ENCODE measurements at regions not wholly inside any gene's neighbourhood (a gene's known extent, or its start where the extent isn't known, plus 50 kb on each side); places are given as distances from the start of the nearest gene placed in this dataset.

DNA sequence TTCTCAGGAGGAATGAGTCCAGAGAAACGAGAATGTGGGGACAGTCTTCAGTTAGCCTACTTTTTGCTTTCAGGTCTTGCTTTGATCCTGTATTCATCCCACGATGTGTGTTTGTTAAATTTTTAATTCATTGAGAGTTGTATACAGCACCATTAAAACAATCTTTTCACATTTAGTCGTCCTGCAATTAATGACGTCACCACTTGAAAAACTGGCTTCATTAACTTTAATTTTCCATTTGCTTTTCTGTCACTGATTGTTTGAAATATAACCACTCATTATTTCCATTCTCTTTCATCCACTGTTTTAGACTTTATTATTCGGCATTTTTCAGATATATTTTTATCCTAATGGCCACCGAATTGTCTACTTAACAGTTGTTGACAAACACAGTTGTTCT lies 146.9 kb downstream of the TFEC start:
- no peak for DNase-seq

GRCh38 chr7:115881476-115881875 lies 149.1 kb downstream of the TFEC start:
- DNase-seq, result no peak

- no peak for DNase-seq
Measured at GRCh38 chr7:115879171-115879570, 151.4 kb downstream of the TFEC start.

DNA sequence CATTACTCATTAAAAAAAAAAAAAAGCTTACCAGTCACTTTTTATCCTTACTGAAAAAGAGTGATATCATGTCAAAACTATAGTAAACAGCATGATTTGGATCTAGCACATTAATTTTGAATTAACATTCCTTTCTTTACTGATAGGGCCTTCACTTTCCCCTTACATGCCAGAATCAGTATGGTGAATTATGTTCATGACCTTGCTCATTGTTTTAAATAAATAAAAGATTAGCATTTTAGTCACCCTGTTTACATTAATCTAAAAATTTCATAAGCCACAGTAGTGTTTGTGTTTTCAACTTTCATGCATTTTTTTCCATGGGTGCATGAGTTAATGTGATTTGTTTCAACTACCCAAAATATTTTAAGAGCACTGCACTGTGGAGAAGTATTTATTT lies 160.8 kb downstream of the TFEC start:
- no peak for DNase-seq

DNA sequence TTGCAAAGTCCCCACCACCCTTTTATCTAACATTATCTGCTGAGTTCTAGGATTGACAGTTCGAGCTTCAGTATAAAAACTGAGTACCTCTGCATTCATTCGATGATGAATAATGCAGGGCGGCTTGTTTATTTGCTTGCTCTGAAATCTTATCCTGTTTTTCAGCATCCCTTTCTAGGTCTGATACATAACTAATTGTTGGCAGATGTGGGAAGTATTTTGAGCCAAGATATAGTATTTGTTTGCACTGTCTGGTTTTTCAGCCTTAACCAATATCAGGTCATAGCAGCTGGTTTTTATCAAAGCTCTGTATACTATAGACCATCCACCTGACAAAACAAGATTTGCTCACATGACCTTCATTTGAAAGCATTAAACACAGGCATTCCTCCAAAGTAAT lies 161.4 kb downstream of the TFEC start:
- no peak for DNase-seq

DNA sequence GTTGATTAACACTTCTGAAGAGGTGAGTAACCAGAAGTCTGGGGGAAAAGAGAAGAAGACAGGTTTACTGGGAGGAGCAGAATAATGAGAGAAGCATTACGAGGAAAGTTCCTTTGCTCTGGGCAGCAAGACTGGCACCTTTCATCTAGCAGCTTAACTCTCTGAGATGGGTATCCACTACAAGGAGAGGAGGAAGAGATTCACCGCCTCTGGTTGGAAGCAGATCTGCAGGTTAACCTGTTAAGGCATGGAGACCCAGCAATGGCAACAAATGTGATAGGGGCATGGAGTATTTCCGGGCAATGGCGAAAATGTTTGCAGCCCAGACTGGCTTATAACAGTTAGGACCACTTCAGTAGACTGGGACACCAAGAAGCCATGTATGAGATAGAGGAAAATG lies 162.2 kb downstream of the TFEC start:
- DNase-seq, result no peak

- no peak for DNase-seq
Measured at GRCh38 chr7:115864082-115864481, 166.5 kb downstream of the TFEC start.

DNA sequence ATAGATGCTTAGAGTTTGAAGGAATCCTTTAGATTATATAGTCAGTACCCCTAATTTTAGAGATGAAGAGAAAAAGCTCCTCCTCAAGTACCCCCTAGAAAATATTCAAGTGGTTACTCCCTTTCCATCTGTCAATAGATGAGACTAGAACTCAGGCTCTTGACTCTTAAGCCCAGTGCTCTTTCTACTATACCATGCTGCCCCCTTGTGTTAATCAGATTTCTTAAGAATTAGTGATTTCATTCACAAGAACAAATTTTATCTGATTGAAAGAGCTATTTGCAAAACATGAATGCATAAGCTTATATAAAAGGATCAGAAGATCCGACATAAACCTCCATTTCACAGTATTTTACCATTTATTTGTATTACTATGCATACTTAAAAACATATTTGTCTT lies 179.3 kb downstream of the TFEC start:
- no peak for DNase-seq

- no peak for DNase-seq
Measured at GRCh38 chr7:115850774-115851173, 179.8 kb downstream of the TFEC start.

DNA sequence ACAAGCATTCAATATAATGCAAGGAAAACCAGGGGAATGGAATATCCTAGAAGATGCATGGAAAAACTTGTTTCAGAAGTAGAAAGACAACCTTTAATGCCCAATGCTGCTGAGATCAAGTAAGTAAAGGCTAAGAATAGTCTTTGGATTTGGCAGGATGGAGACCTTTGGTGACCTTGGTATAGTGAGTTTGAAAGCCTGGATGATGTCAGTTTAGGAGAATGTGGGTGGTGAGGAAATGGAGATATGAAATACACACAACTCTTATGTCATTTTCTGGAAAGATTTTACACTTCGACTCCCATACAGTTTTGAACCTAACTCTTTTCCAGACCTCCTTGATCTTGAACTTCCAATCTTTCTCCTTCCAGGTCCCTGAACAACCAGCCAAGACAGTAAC lies 185.7 kb downstream of the TFEC start:
- no peak for DNase-seq

- DNase-seq, result no peak
Measured at GRCh38 chr7:115840702-115841101, 189.9 kb downstream of the TFEC start.

DNA sequence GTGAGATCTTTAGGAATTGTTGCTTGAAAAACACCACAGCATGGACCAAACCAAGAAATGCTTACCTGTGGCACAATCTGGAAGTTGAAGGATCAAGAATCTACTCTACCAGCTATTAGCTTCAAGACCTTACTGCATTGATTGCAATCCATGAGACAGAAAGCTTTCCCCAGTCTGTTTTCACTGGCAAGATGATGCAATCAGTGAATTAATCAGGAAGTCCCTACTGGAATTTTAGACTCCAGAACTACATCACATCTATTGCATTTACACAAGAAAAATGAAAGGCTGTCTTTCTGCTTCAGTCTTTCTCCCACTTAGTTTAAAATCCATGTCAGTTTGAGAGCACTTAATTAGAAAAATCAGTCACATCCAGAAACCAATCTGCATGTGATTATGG lies 191.7 kb downstream of the TFEC start:
- no peak for DNase-seq

DNA sequence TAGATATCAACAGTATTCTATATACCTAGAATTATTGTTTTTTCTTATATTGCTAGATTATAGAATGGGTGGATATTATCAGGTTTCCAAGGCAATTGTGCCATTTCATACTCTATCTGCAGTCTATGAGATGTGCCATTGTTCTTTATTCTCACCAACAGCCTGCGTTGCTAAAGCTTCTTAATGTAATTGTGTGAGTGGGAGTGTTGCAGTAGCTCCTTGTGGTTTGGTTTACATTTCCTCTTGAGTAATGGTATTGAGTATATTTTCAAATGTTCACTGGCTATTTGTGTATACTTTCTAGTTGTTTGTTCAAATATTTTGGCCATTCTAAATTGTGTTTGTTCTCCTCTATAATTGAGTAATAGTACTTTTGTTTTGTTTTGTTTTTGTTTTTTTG lies 199.2 kb downstream of the TFEC start:
- DNase-seq, result no peak

- DNase-seq, result no peak
Measured at GRCh38 chr7:115827305-115828045, 203.1 kb downstream of the TFEC start.

- no peak for DNase-seq
Measured at GRCh38 chr7:115825456-115826115, 205.0 kb downstream of the TFEC start.

DNA sequence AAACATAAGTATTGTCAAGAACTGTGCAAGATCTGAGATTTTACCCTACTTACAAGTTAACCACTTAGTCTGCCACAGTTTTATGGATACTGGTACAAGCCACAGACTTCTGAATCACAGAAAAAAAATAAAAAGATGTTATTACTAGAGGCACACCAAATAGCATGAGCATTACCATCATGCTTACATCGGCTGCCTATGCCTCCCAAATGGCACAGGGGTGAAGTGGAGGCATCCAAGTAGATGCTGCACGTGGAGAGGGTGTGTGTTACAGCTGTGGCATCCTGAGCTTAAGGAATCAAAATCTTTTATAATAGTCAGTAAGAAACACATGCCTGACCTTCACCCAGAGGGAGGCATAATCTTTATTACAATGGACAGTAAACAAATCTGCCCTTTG lies 207.8 kb downstream of the TFEC start:
- no peak for DNase-seq

- DNase-seq, result no peak
Measured at GRCh38 chr7:115822380-115822779, 208.2 kb downstream of the TFEC start.

GRCh38 chr7:115816318-115816974 lies 214.1 kb downstream of the TFEC start:
- no peak for DNase-seq

GRCh38 chr7:115812794-115813193 lies 217.8 kb downstream of the TFEC start:
- no peak for DNase-seq

GRCh38 chr7:115805458-115805857 lies 225.1 kb downstream of the TFEC start:
- DNase-seq, result no peak

- no peak for DNase-seq
Measured at GRCh38 chr7:115802415-115802814, 228.1 kb downstream of the TFEC start.

- no peak for DNase-seq
Measured at GRCh38 chr7:115799430-115799829, 231.1 kb downstream of the TFEC start.

DNA sequence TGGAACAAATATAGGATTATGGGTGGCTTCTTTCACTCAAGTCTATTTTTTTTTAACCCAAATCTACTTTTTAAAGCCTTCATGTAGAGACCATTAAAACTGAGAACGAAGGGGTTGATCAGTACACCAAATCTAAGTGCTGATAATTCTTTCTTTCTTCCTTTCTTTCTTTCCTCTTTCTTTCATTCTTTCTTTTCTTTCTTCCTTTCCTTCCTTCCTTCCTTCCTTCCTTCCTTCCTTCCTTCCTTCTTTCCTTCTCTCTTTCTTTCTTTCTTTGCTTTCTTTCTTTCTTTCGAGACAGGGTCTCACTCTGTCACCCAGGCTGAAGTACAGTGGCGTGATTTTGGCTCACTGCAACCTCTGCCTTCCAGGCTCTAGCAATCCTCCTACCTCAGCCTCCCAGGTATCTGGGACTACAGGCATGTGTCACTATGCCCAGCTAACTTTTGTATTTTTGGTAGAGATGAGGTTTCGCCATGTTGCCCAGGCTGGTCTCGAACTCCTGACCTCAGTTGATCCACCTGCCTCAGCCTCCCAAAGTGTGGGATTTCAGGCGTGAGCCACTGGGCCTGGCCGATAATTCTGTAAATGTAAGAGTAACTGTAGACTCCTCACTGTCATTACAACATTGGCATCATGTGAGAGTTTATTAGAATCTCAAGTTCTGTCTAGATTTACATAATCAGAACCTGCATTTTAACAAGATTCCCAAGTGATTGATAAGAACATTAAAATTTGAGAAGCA lies 236.4 kb downstream of the TFEC start:
- DNase-seq, result no peak

DNA sequence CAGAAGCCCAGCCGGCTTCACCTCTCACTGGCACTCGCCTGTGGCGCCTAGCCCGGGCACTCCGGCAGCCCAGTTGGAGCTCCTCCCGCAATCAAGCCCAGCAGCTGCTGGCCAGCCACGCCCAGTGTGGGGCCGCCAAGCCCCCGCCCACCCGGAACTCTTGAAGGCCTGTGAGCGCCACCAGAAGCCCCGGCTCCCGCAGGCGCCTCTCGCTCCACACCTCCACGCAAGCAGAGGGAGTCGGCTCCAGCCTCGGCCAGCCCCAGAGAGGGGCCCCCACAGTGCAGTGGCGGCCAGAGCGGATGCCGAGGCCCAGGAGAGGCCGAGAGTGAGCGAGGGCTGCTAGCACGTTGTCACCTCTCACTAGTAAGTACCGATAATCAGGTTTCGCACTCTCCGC lies 240.7 kb downstream of the TFEC start:
- peak; percentile 8 for DNase-seq
